Body of pancreas (tissue), 4 donors: ENCODE measurements at regions not wholly inside any gene's neighbourhood (a gene's known extent, or its start where the extent isn't known, plus 50 kb on each side); places are given as distances from the start of the nearest gene placed in this dataset.

Source experiments
- CTCF ChIP-seq, 7 experiments: fragments of 450-650 bp in 4 of 7; fragments of 200-600 bp in 3 of 7; sonication (generic) in 3 of 7; IDR thresholded peaks; one replicate each; pipeline ENCODE4 v1.5.1; 2016 to 2019; ENCODE audit warnings: antibody characterized with exemption in 7 of 7
- POLR2A ChIP-seq, 3 donors: fragments of 450-650 bp; IDR thresholded peaks; one replicate each; pipeline ENCODE4 v1.6.1; 2016; ENCODE audit warnings: antibody characterized with exemption in 3 of 3, mild to moderate bottlenecking in 2 of 3

GRCh38 chr5:145218019-145218418 lies 617.1 kb downstream of the PRELID2 start:
- TF ChIP-seq POLR2A (IDR thresholded peaks at IDR 0.05): no peak
- TF ChIP-seq CTCF (IDR thresholded peaks at IDR 0.05): no peak
